22Rv1 (cell line): ENCODE measurements at regions not wholly inside any gene's neighbourhood (a gene's known extent, or its start where the extent isn't known, plus 50 kb on each side); places are given as distances from the start of the nearest gene placed in this dataset.
"Not testable (repeated sequence)": the region's sequence is repeated elsewhere in the genome, so short reads cannot be mapped to it uniquely, and the experiment has no call there.

ENCODE experiments used
- H3K27ac ChIP-seq: fragments of 450-650 bp; 2 replicates; pipeline ENCODE4 v1.5.1; 2017
- ZFX ChIP-seq: fragments of 450-650 bp; IDR thresholded peaks from 2 replicates; pipeline ENCODE4 v1.6.1; 2017; ENCODE audit warnings: antibody characterized with exemption, borderline replicate concordance
- TF ChIP-seq, protein P1 (sequence below): fragments of 450-650 bp; IDR thresholded peaks from 2 replicates; pipeline ENCODE4 v1.5.1; 2017; ENCODE audit warnings: mild to moderate bottlenecking

DNA sequence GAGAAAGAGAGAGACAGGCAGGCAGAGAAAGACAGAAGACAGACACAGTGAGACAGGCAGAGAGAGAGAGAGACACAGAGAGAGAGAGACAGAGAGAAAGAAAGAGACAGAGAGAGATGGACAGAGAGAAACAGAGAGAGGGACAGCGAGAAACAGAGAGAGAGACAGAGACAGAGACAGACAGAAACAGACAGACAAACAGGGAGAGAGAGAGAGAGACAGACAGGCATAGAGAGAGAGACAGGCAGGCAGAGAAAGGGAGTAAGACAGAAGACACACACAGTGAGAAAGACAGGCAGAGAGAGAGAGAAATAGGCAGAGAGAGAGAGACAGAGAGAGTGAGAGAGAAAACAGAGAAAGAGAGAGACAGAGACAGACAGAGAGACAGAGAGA lies 105.3 kb upstream of the ANKRD30BL start:
- TF ChIP-seq, protein P1, sequence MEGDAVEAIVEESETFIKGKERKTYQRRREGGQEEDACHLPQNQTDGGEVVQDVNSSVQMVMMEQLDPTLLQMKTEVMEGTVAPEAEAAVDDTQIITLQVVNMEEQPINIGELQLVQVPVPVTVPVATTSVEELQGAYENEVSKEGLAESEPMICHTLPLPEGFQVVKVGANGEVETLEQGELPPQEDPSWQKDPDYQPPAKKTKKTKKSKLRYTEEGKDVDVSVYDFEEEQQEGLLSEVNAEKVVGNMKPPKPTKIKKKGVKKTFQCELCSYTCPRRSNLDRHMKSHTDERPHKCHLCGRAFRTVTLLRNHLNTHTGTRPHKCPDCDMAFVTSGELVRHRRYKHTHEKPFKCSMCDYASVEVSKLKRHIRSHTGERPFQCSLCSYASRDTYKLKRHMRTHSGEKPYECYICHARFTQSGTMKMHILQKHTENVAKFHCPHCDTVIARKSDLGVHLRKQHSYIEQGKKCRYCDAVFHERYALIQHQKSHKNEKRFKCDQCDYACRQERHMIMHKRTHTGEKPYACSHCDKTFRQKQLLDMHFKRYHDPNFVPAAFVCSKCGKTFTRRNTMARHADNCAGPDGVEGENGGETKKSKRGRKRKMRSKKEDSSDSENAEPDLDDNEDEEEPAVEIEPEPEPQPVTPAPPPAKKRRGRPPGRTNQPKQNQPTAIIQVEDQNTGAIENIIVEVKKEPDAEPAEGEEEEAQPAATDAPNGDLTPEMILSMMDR = no peak
- TF ChIP-seq ZFX = no peak
- H3K27ac ChIP-seq = no peak overlapping the region

DNA sequence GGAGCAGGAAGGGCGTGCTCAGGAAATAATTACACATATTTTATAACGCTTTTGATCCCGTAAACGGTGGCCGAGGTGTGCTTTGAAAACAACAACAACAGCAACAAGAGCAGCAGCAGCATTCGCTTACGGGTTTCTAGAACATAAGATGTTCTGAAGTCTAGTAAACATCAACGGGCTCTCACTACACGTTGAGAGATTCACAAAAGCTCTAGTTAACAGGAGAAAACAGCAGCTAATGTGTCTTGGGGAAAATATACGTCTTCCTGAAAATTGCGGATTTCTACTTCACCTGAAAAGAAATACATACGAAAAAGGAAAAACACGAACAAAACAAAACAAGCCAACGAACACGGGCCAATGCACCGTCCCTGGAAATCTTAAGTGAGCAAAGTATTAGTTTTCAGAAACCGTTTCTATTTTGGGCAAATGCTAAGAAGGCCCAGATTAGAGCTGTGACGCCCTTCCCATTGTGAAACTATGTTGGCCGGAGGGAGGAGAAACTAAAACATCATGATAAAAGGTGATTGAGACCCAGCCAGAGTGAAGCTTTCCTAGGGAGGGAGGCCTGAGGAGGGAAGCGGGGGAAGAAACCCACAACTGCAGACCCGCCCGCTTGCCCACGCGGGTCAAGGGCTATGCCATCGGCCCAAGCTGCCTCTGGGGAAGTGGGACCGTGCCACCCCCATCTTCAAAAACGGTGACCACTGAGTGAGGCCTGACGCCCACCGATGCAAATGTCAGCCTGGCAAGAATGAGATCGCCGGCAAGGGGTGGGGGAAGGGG lies 105.9 kb upstream of the ANKRD30BL start:
- H3K27ac ChIP-seq = not testable (repeated sequence)

DNA sequence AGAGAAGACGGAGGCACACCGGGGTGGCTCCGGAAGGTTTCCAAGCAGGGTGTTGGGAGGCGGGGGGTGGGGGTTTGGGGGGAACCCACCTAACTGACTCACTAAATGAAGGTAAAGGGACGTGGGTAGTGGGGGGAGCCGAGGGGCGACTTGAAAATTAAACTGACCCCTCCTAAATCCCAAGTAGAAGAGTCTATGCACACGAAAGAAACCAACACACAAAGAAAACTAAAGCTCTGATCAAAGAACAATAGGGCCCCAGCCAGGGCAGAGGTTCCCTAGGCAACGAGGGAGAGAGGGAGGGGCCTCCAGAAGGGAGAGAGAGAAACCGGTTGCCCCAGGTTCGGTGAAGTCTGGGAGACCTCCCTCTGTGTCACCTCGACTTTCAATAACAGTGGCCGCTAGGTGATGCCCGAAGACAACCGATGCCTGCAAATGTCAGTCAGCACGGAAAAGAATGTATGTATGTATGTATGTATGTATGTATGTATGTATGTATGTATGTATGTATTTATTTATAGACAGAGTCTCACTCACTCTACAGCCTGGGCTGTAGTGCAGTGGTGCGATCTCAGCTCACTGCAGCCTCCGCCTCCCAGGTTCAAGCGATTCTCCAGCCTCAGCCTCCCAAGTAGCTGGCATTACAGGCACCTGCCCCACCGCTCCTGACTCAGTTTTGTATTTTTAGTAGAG lies 106.7 kb upstream of the ANKRD30BL start:
- TF ChIP-seq, protein P1 = peak; percentile 52
- not testable (repeated sequence) for H3K27ac ChIP-seq

DNA sequence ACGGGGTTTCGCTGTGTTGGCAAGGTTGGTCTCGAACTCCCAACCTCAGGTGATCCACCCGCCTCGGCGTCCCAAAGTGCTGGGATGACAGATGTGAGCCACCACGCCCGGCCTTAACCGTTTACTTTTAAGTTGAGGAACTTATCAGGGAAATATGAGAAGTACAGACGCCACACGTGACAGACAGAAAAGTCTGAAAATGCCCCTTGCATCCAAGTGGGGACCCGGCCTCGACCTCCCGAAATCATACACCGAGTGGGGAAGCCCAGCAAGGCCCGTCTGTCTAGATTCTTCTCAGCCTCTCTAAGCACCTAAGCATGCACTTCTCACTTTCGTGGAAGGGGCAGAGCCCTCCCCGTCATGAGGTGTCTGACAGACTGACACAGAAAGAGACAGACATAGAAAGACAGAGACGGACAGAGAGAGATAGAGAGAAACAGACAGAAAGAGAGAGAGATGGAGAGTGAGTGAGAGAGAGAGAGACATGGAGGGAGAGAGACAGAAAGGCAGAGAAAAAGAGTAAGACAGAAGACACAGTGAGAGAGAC lies 107.3 kb upstream of the ANKRD30BL start:
- H3K27ac ChIP-seq = no peak overlapping the region

DNA sequence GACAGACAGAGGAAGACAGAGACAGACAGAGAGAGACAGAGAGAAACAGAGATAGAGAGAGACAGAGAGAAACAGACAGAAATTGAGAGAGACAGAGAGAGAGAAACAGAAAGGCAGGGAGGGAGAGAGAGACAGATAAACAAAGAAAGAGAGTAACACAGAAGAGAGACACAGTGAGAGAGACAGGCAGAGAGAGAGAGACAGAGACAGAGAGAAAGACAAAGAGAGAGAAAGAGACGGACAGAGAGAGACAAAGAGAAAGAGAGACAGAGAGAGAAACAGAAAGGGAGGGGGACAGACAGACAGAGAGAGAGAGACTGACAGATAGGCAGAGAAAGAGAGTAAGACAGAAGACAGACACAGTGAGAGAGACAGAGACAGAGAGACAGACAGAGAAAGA lies 108.5 kb upstream of the ANKRD30BL start:
- TF ChIP-seq, protein P1 = no peak
- no peak for TF ChIP-seq ZFX
- no peak overlapping the region for H3K27ac ChIP-seq

More for the DNA sequence above, 107.3 kb upstream of the ANKRD30BL start:
- TF ChIP-seq, protein P1 = no peak
- TF ChIP-seq ZFX = no peak

DNA sequence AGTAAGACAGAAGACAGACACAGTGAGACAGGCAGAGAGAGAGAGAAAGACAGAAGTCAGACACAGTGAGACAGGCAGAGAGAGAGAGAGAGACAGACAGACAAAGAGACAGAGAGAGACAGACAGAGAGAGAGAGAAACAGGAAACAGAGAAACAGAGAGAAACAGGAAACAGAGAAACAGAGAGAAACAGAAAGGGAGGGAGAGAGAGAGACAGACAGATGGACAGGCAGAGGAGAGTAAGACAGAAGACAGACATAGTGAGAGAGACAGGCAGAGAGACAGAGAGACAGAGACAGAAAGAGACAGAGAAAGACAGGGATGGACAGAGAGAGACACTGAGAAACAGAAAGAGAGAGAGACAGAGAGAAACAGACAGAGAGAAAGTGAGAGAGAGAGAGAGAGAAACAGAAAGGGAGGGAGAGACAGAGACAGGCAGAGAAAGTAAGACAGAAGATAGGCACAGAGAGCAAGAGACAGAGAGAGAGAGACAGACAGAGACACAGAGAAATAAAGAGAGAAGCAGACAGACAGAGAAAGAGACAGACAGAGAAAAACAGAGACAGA lies 109.3 kb upstream of the ANKRD30BL start:
- TF ChIP-seq, protein P1 = no peak
- no peak for TF ChIP-seq ZFX
- H3K27ac ChIP-seq = no peak overlapping the region

DNA sequence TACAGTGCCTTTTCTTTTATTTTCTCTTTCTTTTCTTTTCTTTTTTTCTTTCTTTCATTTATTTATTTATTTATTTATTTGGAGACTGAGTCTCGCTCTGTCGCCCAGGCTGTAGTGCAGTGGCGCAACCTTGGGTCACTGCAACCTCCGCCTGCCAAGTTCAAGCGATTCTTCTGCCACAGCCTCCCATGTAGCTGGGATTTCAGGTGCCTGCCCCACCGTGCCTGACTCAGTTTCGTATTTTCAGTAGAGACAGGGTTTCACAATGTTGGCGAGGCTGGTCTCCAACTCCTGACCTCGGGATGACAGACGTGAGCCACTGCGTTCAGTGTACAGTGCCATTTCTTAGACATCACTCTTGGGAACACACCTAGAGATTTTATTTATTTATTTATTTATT lies 110.0 kb upstream of the ANKRD30BL start:
- not testable (repeated sequence) for H3K27ac ChIP-seq

DNA sequence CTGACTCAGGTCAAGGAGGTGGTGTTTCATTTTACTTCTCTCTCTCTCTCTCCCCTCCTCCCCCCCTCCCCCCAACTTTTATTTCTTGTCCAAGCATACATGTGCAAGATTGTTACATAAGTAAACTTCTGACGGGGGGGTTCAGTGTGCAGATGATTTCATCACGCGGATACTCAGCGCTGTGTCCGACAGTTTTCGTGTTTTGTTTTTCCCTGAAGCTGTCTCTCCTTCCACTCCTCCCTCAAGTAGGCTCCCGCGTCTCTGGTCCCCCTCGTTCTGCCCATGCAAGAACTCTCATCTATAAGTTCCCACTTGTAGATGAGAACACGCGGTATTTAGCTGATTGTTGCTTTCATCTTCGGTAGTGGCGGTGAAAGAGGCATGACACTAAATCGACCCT lies 111.0 kb upstream of the ANKRD30BL start:
- no peak for TF ChIP-seq ZFX
- TF ChIP-seq, protein P1 = no peak
- H3K27ac ChIP-seq = no peak overlapping the region

DNA sequence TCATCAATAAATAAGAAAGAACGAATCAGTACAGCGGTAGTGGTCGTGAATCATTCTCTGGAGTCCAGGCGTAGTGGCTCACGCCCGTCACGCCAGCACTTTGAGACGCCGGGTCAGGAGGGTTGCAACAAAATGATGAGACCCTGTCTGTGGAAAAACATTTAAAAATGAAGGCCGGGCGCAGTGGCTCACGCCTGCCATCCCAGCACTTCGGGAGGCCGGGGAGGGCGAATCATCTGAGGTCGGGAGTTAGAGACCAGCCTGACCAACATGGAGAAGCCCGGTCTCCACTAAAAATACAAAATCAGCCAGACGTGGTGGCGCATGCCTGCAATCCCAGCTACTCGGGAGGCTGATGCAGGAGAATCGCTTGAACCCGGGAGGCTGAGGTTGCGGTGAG lies 111.8 kb upstream of the ANKRD30BL start:
- H3K27ac ChIP-seq = not testable (repeated sequence)
